ENCODE measurements at regions not wholly inside any gene's neighbourhood (a gene's known extent, or its start where the extent isn't known, plus 50 kb on each side); places are given as distances from the start of the nearest gene placed in this dataset.

- Histone ChIP-seq H3K27ac (no peak overlapping the region), H3K36me3 (ENCODE audit: control insufficient read depth, insufficient read depth, low read length) (no peaks in the 10 kb centered on the region), H3K4me2 (ENCODE audit: low read length) (no peak overlapping the region), H2AFZ (no peak overlapping the region), H3K79me2 (no peaks in the 10 kb centered on the region), H3K4me1 (no peaks in the 10 kb centered on the region), H3K4me3 (ENCODE audit: low read depth, low read length) (no peak overlapping the region), H3K9ac (no peak overlapping the region), H3K9me3 (ENCODE audit: control insufficient read depth, low read length) (no peaks in the 10 kb centered on the region), H3K27me3 (ENCODE audit: control insufficient read depth, insufficient read depth, low read length) (no peaks in the 10 kb centered on the region)
- no peak for TF ChIP-seq CTCF (IDR thresholded peaks at IDR 0.05)
Measured at GRCh38 chr18:42233908-42234307, 278.9 kb downstream of the PIK3C3 start.

GRCh38 chr18:42242758-42243157 is 287.7 kb downstream of the PIK3C3 start:
- no peak for TF ChIP-seq CTCF (IDR thresholded peaks at IDR 0.05)
- Histone ChIP-seq H3K9me3 (ENCODE audit: control insufficient read depth, low read length) (no peaks in the 10 kb centered on the region), H3K4me2 (ENCODE audit: low read length) (no peak overlapping the region)

GRCh38 chr18:42245137-42245536 is 290.1 kb downstream of the PIK3C3 start:
- Histone ChIP-seq H3K27me3 (ENCODE audit: control insufficient read depth, insufficient read depth, low read length) (no peaks in the 10 kb centered on the region), H3K4me2 (ENCODE audit: low read length) (no peak overlapping the region), H3K9me3 (ENCODE audit: control insufficient read depth, low read length) (no peaks in the 10 kb centered on the region), H3K4me1 (no peaks in the 10 kb centered on the region), H3K79me2 (no peaks in the 10 kb centered on the region), H3K27ac (no peak overlapping the region), H3K9ac (no peak overlapping the region), H3K4me3 (ENCODE audit: low read depth, low read length) (no peak overlapping the region), H2AFZ (no peak overlapping the region), H3K36me3 (ENCODE audit: control insufficient read depth, insufficient read depth, low read length) (no peaks in the 10 kb centered on the region)
- TF ChIP-seq CTCF (IDR thresholded peaks at IDR 0.05), result no peak

More at GRCh38 chr18:42242758-42243157, 287.7 kb downstream of the PIK3C3 start:
- Histone ChIP-seq H3K9ac (no peak overlapping the region), H3K4me3 (ENCODE audit: low read depth, low read length) (no peak overlapping the region), H3K27ac (no peak overlapping the region), H3K79me2 (no peaks in the 10 kb centered on the region), H3K27me3 (ENCODE audit: control insufficient read depth, insufficient read depth, low read length) (no peaks in the 10 kb centered on the region), H2AFZ (no peak overlapping the region), H3K36me3 (ENCODE audit: control insufficient read depth, insufficient read depth, low read length) (no peaks in the 10 kb centered on the region), H3K4me1 (no peaks in the 10 kb centered on the region)

- no peaks in the 10 kb centered on the region for H3K27me3 ChIP-seq (ENCODE audit: control insufficient read depth, insufficient read depth, low read length)
- TF ChIP-seq CTCF (IDR thresholded peaks at IDR 0.05), result no peak
- no peak overlapping the region for H3K4me3 ChIP-seq (ENCODE audit: low read depth, low read length)
- no peak overlapping the region for H3K4me2 ChIP-seq (ENCODE audit: low read length)
- no peak overlapping the region for H3K27ac ChIP-seq
- H3K36me3 ChIP-seq (ENCODE audit: control insufficient read depth, insufficient read depth, low read length), result no peaks in the 10 kb centered on the region
- H3K4me1 ChIP-seq, result no peaks in the 10 kb centered on the region
- no peak overlapping the region for H3K9ac ChIP-seq
- H3K79me2 ChIP-seq, result no peaks in the 10 kb centered on the region
- no peak overlapping the region for H2AFZ ChIP-seq
- no peaks in the 10 kb centered on the region for H3K9me3 ChIP-seq (ENCODE audit: control insufficient read depth, low read length)
Measured at GRCh38 chr18:42255908-42256765, 301.1 kb downstream of the PIK3C3 start.

All from parathyroid adenoma (tissue), 2 donors.